Body of pancreas (tissue), 4 donors: ENCODE measurements at regions not wholly inside any gene's neighbourhood (a gene's known extent, or its start where the extent isn't known, plus 50 kb on each side); places are given as distances from the start of the nearest gene placed in this dataset.

Experiments used
- ATAC-seq: fragments of 150-250 bp; one replicate; pipeline ENCODE4 v1.9.1; 2016
- DNase-seq, 4 donors: peaks; one replicate each; pipeline ENCODE4 v3.0.0-alpha.2; 2019
- H3K27ac ChIP-seq, 4 donors: fragments of 200-600 bp; sonication (generic); 1 replicate in 3 of 4; 2 replicates in 1 of 4; pipeline versions ENCODE4 v1.5.1 to v1.6.1; 2016 to 2019; ENCODE audit warnings: mild to moderate bottlenecking in 1 of 4, mixed read lengths in 1 of 4, moderate library complexity in 1 of 4
- H3K27me3 ChIP-seq, 2 donors: fragments of 200-600 bp; sonication (generic); one replicate each; pipeline ENCODE4 v1.6.0; 2016; ENCODE audit warnings: mild to moderate bottlenecking in 1 of 2
- H3K36me3 ChIP-seq, 2 donors: fragments of 200-600 bp; sonication (generic); replicated peaks in 1 of 2; 2 replicates each; pipeline ENCODE4 v1.5.1; 2016; ENCODE audit warnings: low read depth in 2 of 2; ENCODE audit not compliant: insufficient read depth in 1 of 2
- H3K4me1 ChIP-seq: fragments of 200-600 bp; sonication (generic); one replicate; pipeline ENCODE4 v1.6.0; 2016
- H3K4me3 ChIP-seq, 2 donors: fragments of 200-600 bp; sonication (generic); 1 replicate in 1 of 2; 2 replicates in 1 of 2; pipeline ENCODE4 v1.5.1; 2016 to 2019
- H3K9me3 ChIP-seq, 3 donors: fragments of 200-600 bp; sonication (generic); 1 replicate in 2 of 3; 2 replicates in 1 of 3; pipeline ENCODE4 v1.5.1; 2016
- CTCF ChIP-seq, 7 experiments: fragments of 450-650 bp in 4 of 7; fragments of 200-600 bp in 3 of 7; sonication (generic) in 3 of 7; IDR thresholded peaks; one replicate each; pipeline ENCODE4 v1.5.1; 2016 to 2019; ENCODE audit warnings: antibody characterized with exemption in 7 of 7
- POLR2A ChIP-seq, 3 donors: fragments of 450-650 bp; IDR thresholded peaks; one replicate each; pipeline ENCODE4 v1.6.1; 2016; ENCODE audit warnings: antibody characterized with exemption in 3 of 3, mild to moderate bottlenecking in 2 of 3
- WGBS, 2 donors: methylation state at CpG; one replicate each; pipeline ENCODE4 v1.1.5; 2017; 5-methylcytosine and 5-hydroxymethylcytosine counted together
- intact Hi-C: fragments of 100-400 bp; cut with DNase I; formaldehyde crosslinking; loops from one replicate; pipeline ENCODE4 v1.15.1; 2023

DNA sequence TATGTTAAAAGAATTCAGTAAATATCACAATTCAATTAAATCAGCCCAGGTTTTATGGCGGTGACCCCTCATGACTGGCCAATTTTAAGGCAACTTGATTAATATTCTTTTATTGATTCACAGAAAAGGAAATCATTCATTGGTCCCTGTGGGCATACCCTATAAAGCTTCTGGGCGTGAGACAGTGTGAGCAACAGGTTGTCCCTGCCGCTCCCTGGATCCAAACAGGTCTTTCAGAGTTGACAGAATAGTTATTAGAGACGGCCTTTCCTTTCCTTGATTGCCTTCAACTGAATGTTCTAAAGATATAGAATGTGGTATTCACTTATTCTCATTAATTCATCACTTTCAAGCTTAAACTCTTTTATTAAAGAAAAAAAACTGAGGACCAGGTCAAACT, 433.9 kb downstream of the KCNJ2 start:
- Histone ChIP-seq H3K4me1 (no peaks in the 10 kb centered on the region), H3K9me3 (no peaks in the 10 kb centered on the region), H3K36me3 (no peaks in the 10 kb centered on the region), H3K27me3 (no peaks in the 10 kb centered on the region), H3K4me3 (no peak overlapping the region), H3K27ac (no peak overlapping the region)
- DNase-seq: no peak
- 79 to 82% methylated on average over 4 of the region's 4 CpGs for WGBS, 2 donors
- intact Hi-C loops: no loop called here
- TF ChIP-seq CTCF (IDR thresholded peaks at IDR 0.05) (no peak), POLR2A (IDR thresholded peaks at IDR 0.05) (no peak)
- no peak for ATAC-seq

DNA sequence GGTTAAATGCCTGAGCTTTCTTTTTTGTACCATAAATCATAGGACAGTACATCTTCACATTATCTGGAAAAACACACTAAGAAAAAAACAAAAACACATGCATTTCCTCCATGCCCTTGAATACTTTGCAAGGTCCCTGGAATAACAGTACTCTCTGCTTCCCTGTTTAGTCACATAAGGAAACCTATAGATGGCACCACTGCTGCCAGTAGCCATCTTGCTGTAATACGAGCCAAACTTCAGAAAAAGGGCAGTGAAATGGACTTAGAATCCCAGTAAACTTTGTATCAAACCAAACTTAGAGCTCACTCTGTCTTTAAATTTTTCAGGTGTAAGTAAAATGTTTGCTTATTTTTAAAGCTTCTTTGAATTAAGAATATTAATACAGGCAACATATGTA, 435.5 kb downstream of the KCNJ2 start:
- Histone ChIP-seq H3K27me3 (no peaks in the 10 kb centered on the region), H3K4me1 (no peaks in the 10 kb centered on the region), H3K36me3 (no peaks in the 10 kb centered on the region), H3K4me3 (no peak overlapping the region), H3K9me3 (no peaks in the 10 kb centered on the region), H3K27ac (no peak overlapping the region)
- intact Hi-C loops: no loop called here
- no peak for DNase-seq
- 44 to 67% methylated on average over 1 of the region's 1 CpG for WGBS, 2 donors
- ATAC-seq: no peak
- TF ChIP-seq POLR2A (IDR thresholded peaks at IDR 0.05) (no peak), CTCF (IDR thresholded peaks at IDR 0.05) (no peak)

- 77% methylated on average over 2 of the region's 2 CpGs for WGBS, 2 donors
- intact Hi-C loops: no loop called here
- Histone ChIP-seq H3K36me3 (no peaks in the 10 kb centered on the region), H3K4me1 (no peaks in the 10 kb centered on the region), H3K27ac (no peak overlapping the region), H3K9me3 (no peaks in the 10 kb centered on the region), H3K4me3 (no peak overlapping the region), H3K27me3 (no peaks in the 10 kb centered on the region)
- DNase-seq (no peak), ATAC-seq (no peak)
- no peak for TF ChIP-seq CTCF (IDR thresholded peaks at IDR 0.05)
- TF ChIP-seq POLR2A (IDR thresholded peaks at IDR 0.05): no peak
These were observed 436.8 kb downstream of the KCNJ2 start for GRCh38 chr17:70606086-70606485.

DNA sequence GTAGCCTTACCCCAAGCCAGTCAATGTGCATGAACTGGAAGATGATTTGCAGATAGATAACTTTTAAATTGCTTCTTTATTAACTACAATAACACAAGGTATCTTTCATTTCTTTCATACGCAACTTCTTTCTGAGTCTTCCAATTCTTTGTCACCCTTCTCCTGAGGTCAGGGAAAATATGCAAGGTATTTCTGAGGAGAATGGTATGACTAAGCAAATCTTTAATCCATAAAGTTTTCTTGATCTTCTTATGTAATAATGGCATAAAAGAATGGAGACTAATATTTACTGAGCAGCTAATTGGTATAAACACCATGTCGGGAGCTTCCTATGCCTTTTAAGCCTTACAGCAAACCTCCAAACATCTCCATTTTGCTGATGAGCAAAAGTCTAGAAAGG, 438.9 kb downstream of the KCNJ2 start:
- TF ChIP-seq POLR2A (IDR thresholded peaks at IDR 0.05): no peak
- no peak for TF ChIP-seq CTCF (IDR thresholded peaks at IDR 0.05)
- Histone ChIP-seq H3K36me3 (no peaks in the 10 kb centered on the region), H3K27ac (no peak overlapping the region), H3K9me3 (no peaks in the 10 kb centered on the region), H3K4me3 (no peak overlapping the region), H3K27me3 (no peaks in the 10 kb centered on the region), H3K4me1 (no peaks in the 10 kb centered on the region)
- ATAC-seq (no peak), DNase-seq (no peak)
- WGBS, 2 donors: 55 to 59% methylated on average over 2 of the region's 2 CpGs
- intact Hi-C loops: no loop called here

- intact Hi-C loops: no loop called here
- ATAC-seq: no peak
- Histone ChIP-seq H3K27ac (no peak overlapping the region), H3K9me3 (no peaks in the 10 kb centered on the region), H3K36me3 (no peaks in the 10 kb centered on the region), H3K4me1 (no peaks in the 10 kb centered on the region), H3K27me3 (no peaks in the 10 kb centered on the region), H3K4me3 (no peak overlapping the region)
- 86 to 90% methylated on average over 2 of the region's 2 CpGs for WGBS, 2 donors
- TF ChIP-seq CTCF (IDR thresholded peaks at IDR 0.05): no peak
- DNase-seq: no peak
These were observed 439.6 kb downstream of the KCNJ2 start for GRCh38 chr17:70608957-70609356.
